ENCODE measurements at regions not wholly inside any gene's neighbourhood (a gene's known extent, or its start where the extent isn't known, plus 50 kb on each side); places are given as distances from the start of the nearest gene placed in this dataset.

- Histone ChIP-seq H3K9ac (ENCODE audit: insufficient read depth, low read depth, low read length) (no peak overlapping the region), H3K9me3 (ENCODE audit: low read length) (peaks cover 91% of the 10 kb centered on the region), H3K27ac (ENCODE audit: extremely low read length, insufficient read depth, low read length) (no peak overlapping the region), H3K4me2 (ENCODE audit: low read depth, low read length) (no peak overlapping the region), H3K27me3 (ENCODE audit: control insufficient read depth in 1 of 2, insufficient read depth in 2 of 2, low read length in 2 of 2) (no peaks in the 10 kb centered on the region), H3K79me2 (ENCODE audit: insufficient read depth, low read length) (no peaks in the 10 kb centered on the region), H3K4me1 (ENCODE audit: insufficient read depth, low read length) (no peaks in the 10 kb centered on the region), H3K4me3 (replicated peaks in 1 of 3; ENCODE audit: insufficient read depth in 1 of 3, low read depth in 2 of 3, low read length in 3 of 3) (no peak overlapping the region), H3K36me3 (replicated peaks in 1 of 2; ENCODE audit: control insufficient read depth in 1 of 2, insufficient read depth in 2 of 2, low read length in 2 of 2) (no peaks in the 10 kb centered on the region), H4K20me1 (ENCODE audit: insufficient read depth, low read length) (no peaks in the 10 kb centered on the region), H2AFZ (ENCODE audit: low read length) (no peak overlapping the region)
- no peak for TF ChIP-seq KLF9 (CRISPR knock-in tag; IDR thresholded peaks at IDR 0.05; ENCODE audit: low read depth)
- TF ChIP-seq ZNF564 (CRISPR knock-in tag; IDR thresholded peaks at IDR 0.05): no peak
- TF ChIP-seq KLF13 (CRISPR knock-in tag; IDR thresholded peaks at IDR 0.05): no peak
- TF ChIP-seq TRIM22 (IDR thresholded peaks at IDR 0.05): no peak
- TF ChIP-seq ZNF362 (CRISPR knock-in tag; IDR thresholded peaks at IDR 0.05; ENCODE audit: borderline replicate concordance): no peak
- no peak for TF ChIP-seq ZFP62 (CRISPR knock-in tag; IDR thresholded peaks at IDR 0.05)
- TF ChIP-seq ZNF431 (CRISPR knock-in tag; IDR thresholded peaks at IDR 0.05; ENCODE audit: borderline replicate concordance, low read depth): no peak
- TF ChIP-seq HDAC6 (IDR thresholded peaks at IDR 0.05; ENCODE audit: low read depth, low read length): no peak
- no peak for TF ChIP-seq ZNF101 (CRISPR knock-in tag; IDR thresholded peaks at IDR 0.05; ENCODE audit: borderline replicate concordance, low read depth)
- TF ChIP-seq PAWR (CRISPR knock-in tag; IDR thresholded peaks at IDR 0.05; ENCODE audit: borderline replicate concordance): no peak
- TF ChIP-seq MAFK (conservative IDR thresholded peaks at IDR 0.05 in 1 of 2, IDR thresholded peaks at IDR 0.05 in 1 of 2; ENCODE audit: low read length in 2 of 2): no peak
- TF ChIP-seq U2AF1 (optimal IDR thresholded peaks at IDR 0.05; ENCODE audit: low read depth, low read length): no peak
- TF ChIP-seq ZNF660 (CRISPR knock-in tag; IDR thresholded peaks at IDR 0.05; ENCODE audit: borderline replicate concordance, low read depth): no peak
- FAIRE-seq (no peak), DNase-seq (ENCODE audit: low spot score) (no peak), ATAC-seq (no peak)
- in situ Hi-C loops (cut with HindIII; ENCODE audit: extremely low pct_ligation_motif_present, low pct_unique_long_range_greater_than_20kb): no loop called here
- CTCF ChIA-PET (ENCODE audit: low intra/inter-chr PET ratio, low total read pairs): no interaction called here
- no TSS peak for BruUV-seq (replicated peaks)
- intact Hi-C loops (cut with micrococcal nuclease; ENCODE audit: unreplicated experiment): no loop called here
- POLR2A ChIA-PET: no interaction called here
- 21% methylated on average over 4 of the region's 4 CpGs for WGBS (ENCODE audit: low lambda C conversion rate)
Measured at GRCh38 chr11:42085736-42086135, 626.3 kb upstream of the LRRC4C start.
